Left ventricle myocardium inferior (tissue), 1 donor: ENCODE measurements at regions not wholly inside any gene's neighbourhood (a gene's known extent, or its start where the extent isn't known, plus 50 kb on each side); places are given as distances from the start of the nearest gene placed in this dataset.
"Not testable (repeated sequence)": the region's sequence is repeated elsewhere in the genome, so short reads cannot be mapped to it uniquely, and the experiment has no call there.

Source experiments
- DNase-seq: peaks from one replicate; pipeline ENCODE4 v3.0.0-alpha.2; 2020
- H3K27ac ChIP-seq: fragments of 200-600 bp; replicated peaks from 2 replicates; pipeline ENCODE4 v1.8.0; 2021
- H3K27me3 ChIP-seq: fragments of 200-600 bp; 2 replicates; pipeline ENCODE4 v1.8.0; 2021; ENCODE audit warnings: low read depth
- H3K36me3 ChIP-seq: fragments of 200-600 bp; 2 replicates; pipeline ENCODE4 v1.8.0; 2021
- H3K4me1 ChIP-seq: fragments of 200-600 bp; 2 replicates; pipeline ENCODE4 v1.8.0; 2021
- H3K4me3 ChIP-seq: fragments of 200-600 bp; 2 replicates; pipeline ENCODE4 v1.8.0; 2021; ENCODE audit warnings: mild to moderate bottlenecking, moderate library complexity
- H3K9me3 ChIP-seq: fragments of 200-600 bp; replicated peaks from 2 replicates; pipeline ENCODE4 v1.8.0; 2021
- CTCF ChIP-seq: fragments of 200-600 bp; IDR thresholded peaks from 2 replicates; pipeline ENCODE4 v1.8.0; 2021; ENCODE audit warnings: antibody characterized with exemption, mild to moderate bottlenecking, borderline replicate concordance
- intact Hi-C: fragments of 100-400 bp; cut with micrococcal nuclease; formaldehyde crosslinking; loops from one replicate; pipeline ENCODE4 v1.11.0; 2022
- donor health status: DM: no; HTN: yes; CAD: no; lungs with severe emphysema.

- Histone ChIP-seq H3K4me1 (no peaks in the 10 kb centered on the region), H3K9me3 (peaks cover 69% of the 10 kb centered on the region), H3K4me3 (no peak overlapping the region), H3K27me3 (no peaks in the 10 kb centered on the region), H3K36me3 (no peaks in the 10 kb centered on the region), H3K27ac (no peak overlapping the region)
- intact Hi-C loops: no loop called here
- DNase-seq: no peak
- TF ChIP-seq CTCF: no peak
Observed at GRCh38 chr1:214762902-214763301, 159.9 kb downstream of the CENPF start.

DNA sequence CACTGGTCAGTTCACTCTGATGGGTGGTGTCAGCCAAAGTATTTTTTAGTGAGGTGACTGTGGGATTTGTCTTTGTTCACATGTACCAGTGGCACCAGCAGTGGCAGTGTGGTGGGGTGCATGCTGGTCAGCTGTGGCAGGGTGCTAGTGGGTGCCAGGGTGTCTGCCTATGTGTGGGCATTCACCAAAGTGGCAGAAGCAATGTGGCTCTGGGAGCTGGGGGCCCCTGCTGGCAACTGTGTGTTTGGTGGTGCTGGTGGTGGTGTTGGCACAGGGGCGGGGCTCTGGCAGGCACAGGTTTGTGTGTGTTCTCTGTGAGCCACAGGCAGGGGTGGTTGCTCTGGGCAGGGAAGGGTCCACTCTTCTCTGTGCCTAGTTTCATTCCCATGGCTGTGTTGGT, 161.5 kb downstream of the CENPF start:
- no peak overlapping the region for H3K4me3 ChIP-seq
- intact Hi-C loops: no loop called here
- H3K9me3 ChIP-seq: peaks cover 54% of the 10 kb centered on the region
- H3K36me3 ChIP-seq: no peaks in the 10 kb centered on the region
- no peak for DNase-seq
- H3K27me3 ChIP-seq: no peaks in the 10 kb centered on the region
- no peak overlapping the region for H3K27ac ChIP-seq
- H3K4me1 ChIP-seq: no peaks in the 10 kb centered on the region
- no peak for TF ChIP-seq CTCF

GRCh38 chr1:214767221-214767620, 164.2 kb downstream of the CENPF start:
- Histone ChIP-seq H3K36me3 (no peaks in the 10 kb centered on the region), H3K9me3 (peaks cover 32% of the 10 kb centered on the region), H3K4me1 (no peaks in the 10 kb centered on the region), H3K4me3 (no peak overlapping the region), H3K27ac (no peak overlapping the region), H3K27me3 (no peaks in the 10 kb centered on the region)
- intact Hi-C loops: no loop called here
- no peak for TF ChIP-seq CTCF
- DNase-seq: no peak

GRCh38 chr1:214769666-214770065, 166.7 kb downstream of the CENPF start:
- H3K4me3 ChIP-seq, intact Hi-C loops, H3K36me3 ChIP-seq, H3K27ac ChIP-seq, H3K4me1 ChIP-seq, H3K27me3 ChIP-seq, DNase-seq, H3K9me3 ChIP-seq: not testable (repeated sequence)

DNA sequence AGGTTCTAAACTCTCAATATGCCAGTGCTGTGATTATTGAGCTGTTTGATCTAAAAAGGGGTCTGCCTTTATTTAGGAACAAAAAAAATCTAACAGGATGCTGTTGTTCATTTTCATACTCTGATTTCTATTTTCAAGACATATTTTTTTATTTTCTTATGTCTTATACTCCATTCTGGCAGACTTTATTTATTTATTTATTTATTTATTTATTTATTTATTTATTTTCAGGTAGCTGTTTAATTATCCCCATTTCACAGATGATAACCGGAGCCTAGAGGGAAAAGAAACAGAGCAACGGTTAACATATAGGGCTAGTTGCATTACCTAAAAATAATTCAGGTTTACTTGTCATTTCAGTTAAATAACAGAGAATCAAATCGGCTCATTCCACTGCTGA, 174.4 kb downstream of the CENPF start:
- no peak overlapping the region for H3K4me3 ChIP-seq
- no peaks in the 10 kb centered on the region for H3K27me3 ChIP-seq
- H3K27ac ChIP-seq: no peak overlapping the region
- intact Hi-C loops: no loop called here
- DNase-seq: no peak
- H3K36me3 ChIP-seq: no peaks in the 10 kb centered on the region
- TF ChIP-seq CTCF: no peak
- H3K9me3 ChIP-seq: peaks cover 3% of the 10 kb centered on the region
- no peaks in the 10 kb centered on the region for H3K4me1 ChIP-seq

GRCh38 chr1:214791961-214792360, 189.0 kb downstream of the CENPF start:
- Histone ChIP-seq H3K27ac (no peak overlapping the region), H3K27me3 (no peaks in the 10 kb centered on the region), H3K36me3 (no peaks in the 10 kb centered on the region), H3K4me1 (no peaks in the 10 kb centered on the region), H3K9me3 (peaks cover 3% of the 10 kb centered on the region), H3K4me3 (no peak overlapping the region)
- intact Hi-C loops: no loop called here
- no peak for TF ChIP-seq CTCF
- no peak for DNase-seq
